ENCODE measurements at regions not wholly inside any gene's neighbourhood (a gene's known extent, or its start where the extent isn't known, plus 50 kb on each side); places are given as distances from the start of the nearest gene placed in this dataset.

DNA sequence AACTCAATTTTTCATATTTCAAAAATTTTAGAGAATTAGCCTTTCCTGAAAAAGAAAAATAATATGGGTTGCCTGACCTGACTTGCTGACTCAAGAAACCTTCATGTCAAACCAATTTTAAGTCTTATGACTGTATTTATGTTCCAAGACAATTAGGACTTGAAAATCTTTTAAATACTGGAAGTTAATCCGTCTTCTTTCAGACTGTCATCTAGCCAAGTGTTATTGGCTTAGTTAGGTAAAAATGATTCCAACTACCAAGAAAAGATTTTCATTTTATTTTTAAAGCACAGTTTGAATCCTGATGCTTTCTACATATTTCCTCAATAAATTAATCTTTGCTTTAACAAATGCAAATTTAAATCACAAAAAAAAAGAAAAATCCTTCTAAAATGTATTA, 337.6 kb downstream of the SLITRK6 start:
- no peak for TF ChIP-seq POLR2A (IDR thresholded peaks at IDR 0.05)
- TF ChIP-seq, protein P1, sequence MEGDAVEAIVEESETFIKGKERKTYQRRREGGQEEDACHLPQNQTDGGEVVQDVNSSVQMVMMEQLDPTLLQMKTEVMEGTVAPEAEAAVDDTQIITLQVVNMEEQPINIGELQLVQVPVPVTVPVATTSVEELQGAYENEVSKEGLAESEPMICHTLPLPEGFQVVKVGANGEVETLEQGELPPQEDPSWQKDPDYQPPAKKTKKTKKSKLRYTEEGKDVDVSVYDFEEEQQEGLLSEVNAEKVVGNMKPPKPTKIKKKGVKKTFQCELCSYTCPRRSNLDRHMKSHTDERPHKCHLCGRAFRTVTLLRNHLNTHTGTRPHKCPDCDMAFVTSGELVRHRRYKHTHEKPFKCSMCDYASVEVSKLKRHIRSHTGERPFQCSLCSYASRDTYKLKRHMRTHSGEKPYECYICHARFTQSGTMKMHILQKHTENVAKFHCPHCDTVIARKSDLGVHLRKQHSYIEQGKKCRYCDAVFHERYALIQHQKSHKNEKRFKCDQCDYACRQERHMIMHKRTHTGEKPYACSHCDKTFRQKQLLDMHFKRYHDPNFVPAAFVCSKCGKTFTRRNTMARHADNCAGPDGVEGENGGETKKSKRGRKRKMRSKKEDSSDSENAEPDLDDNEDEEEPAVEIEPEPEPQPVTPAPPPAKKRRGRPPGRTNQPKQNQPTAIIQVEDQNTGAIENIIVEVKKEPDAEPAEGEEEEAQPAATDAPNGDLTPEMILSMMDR (IDR thresholded peaks at IDR 0.05): no peak
- 61 to 73% (median 67%) methylated on average over 1 of the region's 1 CpG for WGBS, 4 donors
- DNase-seq: no peak
- Histone ChIP-seq H3K27me3 (no peaks in the 10 kb centered on the region), H3K36me3 (replicated peaks in 1 of 2) (no peaks in the 10 kb centered on the region), H3K27ac (no peak overlapping the region), H3K4me1 (replicated peaks in 1 of 2) (no peaks in the 10 kb centered on the region), H3K9me3 (replicated peaks in 1 of 3) (no peaks in the 10 kb centered on the region), H3K4me3 (no peak overlapping the region)
- intact Hi-C loops (cut with DNase I): no loop called here

DNA sequence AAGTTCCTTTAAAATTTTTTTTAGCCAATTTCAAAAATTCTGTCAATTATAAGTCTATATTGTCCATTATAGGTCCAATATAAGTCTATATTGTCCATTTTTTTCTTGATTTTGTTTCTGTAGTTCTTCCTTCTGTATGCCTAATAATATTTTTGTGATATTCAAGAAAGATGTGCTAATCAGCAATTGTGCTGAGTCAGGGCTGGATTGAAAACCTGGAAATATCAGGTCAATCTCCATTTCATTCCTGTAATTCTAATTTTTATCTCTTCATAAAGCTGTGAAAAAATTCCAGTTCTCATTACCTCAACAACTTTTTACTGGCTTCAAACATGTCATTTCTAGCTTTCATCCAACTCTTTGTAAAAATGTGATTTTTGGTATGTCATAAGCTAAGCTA, 353.7 kb downstream of the SLITRK6 start:
- H3K9me3 ChIP-seq (replicated peaks in 1 of 3): no peaks in the 10 kb centered on the region
- no peaks in the 10 kb centered on the region for H3K27me3 ChIP-seq
- no peak for DNase-seq
- TF ChIP-seq, protein P1 (IDR thresholded peaks at IDR 0.05): no peak
- TF ChIP-seq POLR2A (IDR thresholded peaks at IDR 0.05): no peak
- H3K36me3 ChIP-seq (replicated peaks in 1 of 2): no peaks in the 10 kb centered on the region
- H3K4me1 ChIP-seq (replicated peaks in 1 of 2): no peaks in the 10 kb centered on the region
- intact Hi-C loops (cut with DNase I): no loop called here
- H3K27ac ChIP-seq: no peak overlapping the region
- H3K4me3 ChIP-seq: no peak overlapping the region

DNA sequence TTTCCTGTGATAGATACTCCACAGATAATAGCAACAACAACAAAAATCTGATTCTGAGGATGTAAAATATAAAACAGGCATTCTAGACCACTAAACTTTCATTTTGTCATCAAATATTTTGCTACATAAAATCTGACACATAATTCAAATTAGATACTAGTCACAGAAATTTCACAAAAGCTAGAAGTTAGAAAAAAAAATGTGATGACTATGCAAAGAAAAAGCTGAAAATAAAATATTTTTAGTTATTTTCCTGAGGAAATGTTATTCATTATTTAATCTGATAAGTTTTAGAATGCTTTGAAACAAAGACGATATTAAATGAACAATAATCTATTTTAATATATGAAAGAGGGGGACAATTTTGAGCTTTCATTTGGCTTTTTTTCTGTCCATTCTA, 357.2 kb downstream of the SLITRK6 start:
- H3K4me1 ChIP-seq (replicated peaks in 1 of 2): no peaks in the 10 kb centered on the region
- H3K9me3 ChIP-seq (replicated peaks in 1 of 3): no peaks in the 10 kb centered on the region
- WGBS, 4 donors: 74 to 83% (median 78%) methylated on average over 1 of the region's 1 CpG
- no peak overlapping the region for H3K4me3 ChIP-seq
- no peaks in the 10 kb centered on the region for H3K27me3 ChIP-seq
- no peak overlapping the region for H3K27ac ChIP-seq
- H3K36me3 ChIP-seq (replicated peaks in 1 of 2): no peaks in the 10 kb centered on the region
- DNase-seq: no peak
- intact Hi-C loops (cut with DNase I): no loop called here
- no peak for TF ChIP-seq POLR2A (IDR thresholded peaks at IDR 0.05)
- TF ChIP-seq, protein P1 (IDR thresholded peaks at IDR 0.05): no peak

DNA sequence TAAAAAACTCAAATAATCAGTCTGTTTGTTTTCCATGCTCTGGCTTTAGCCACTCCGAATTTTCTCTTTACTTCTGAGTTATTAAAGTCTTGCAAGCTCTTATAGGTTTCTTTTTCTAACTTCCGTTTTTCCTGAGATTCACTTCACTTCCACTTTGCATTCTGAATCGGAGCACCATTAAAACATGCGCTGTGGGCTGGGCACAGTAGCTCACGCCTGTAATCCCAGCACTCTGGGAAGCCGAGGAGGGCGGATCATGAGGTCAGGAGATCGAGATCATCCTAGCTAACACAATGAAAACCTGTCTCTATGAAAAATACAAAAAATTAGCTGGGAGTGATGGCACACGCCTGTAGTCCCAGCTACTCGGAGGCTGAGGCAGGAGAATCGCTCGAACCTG, 357.9 kb downstream of the SLITRK6 start:
- Histone ChIP-seq H3K4me1 (replicated peaks in 1 of 2) (no peaks in the 10 kb centered on the region), H3K36me3 (replicated peaks in 1 of 2) (no peaks in the 10 kb centered on the region), H3K27me3 (no peaks in the 10 kb centered on the region), H3K4me3 (no peak overlapping the region), H3K9me3 (replicated peaks in 1 of 3) (no peaks in the 10 kb centered on the region), H3K27ac (no peak overlapping the region)
- intact Hi-C loops (cut with DNase I): no loop called here
- 83 to 87% (median 85%) methylated on average over 12 of the region's 12 CpGs for WGBS, 4 donors
- no peak for DNase-seq
- TF ChIP-seq POLR2A (IDR thresholded peaks at IDR 0.05): no peak
- TF ChIP-seq, protein P1 (IDR thresholded peaks at IDR 0.05): no peak

All from adrenal gland (tissue), 9 donors.